Vagina (tissue), 2 donors: ENCODE measurements at regions not wholly inside any gene's neighbourhood (a gene's known extent, or its start where the extent isn't known, plus 50 kb on each side); places are given as distances from the start of the nearest gene placed in this dataset.

ENCODE experiments used
- POLR2A ChIP-seq, 2 donors: fragments of 450-650 bp; IDR thresholded peaks; one replicate each; pipeline ENCODE4 v1.6.1; 2017; ENCODE audit warnings: antibody characterized with exemption in 2 of 2, mild to moderate bottlenecking in 2 of 2, moderate library complexity in 2 of 2
- POLR2AphosphoS5 ChIP-seq, 2 donors: sonication (generic); formaldehyde crosslinking; IDR thresholded peaks; one replicate each; pipeline ENCODE4 v1.9.0; 2017; ENCODE audit warnings: antibody characterized with exemption in 2 of 2, mild to moderate bottlenecking in 2 of 2, low read depth in 1 of 2; ENCODE audit not compliant: insufficient read depth in 1 of 2
- TF ChIP-seq, protein P1 (sequence below), 3 experiments: fragments of 450-650 bp in 2 of 3; fragments of 200-600 bp in 1 of 3; sonication (generic) in 1 of 3; IDR thresholded peaks; one replicate each; pipeline ENCODE4 v1.5.1; 2017 to 2019; ENCODE audit warnings: antibody characterized with exemption in 3 of 3, mild to moderate bottlenecking in 2 of 3, moderate library complexity in 2 of 3

DNA sequence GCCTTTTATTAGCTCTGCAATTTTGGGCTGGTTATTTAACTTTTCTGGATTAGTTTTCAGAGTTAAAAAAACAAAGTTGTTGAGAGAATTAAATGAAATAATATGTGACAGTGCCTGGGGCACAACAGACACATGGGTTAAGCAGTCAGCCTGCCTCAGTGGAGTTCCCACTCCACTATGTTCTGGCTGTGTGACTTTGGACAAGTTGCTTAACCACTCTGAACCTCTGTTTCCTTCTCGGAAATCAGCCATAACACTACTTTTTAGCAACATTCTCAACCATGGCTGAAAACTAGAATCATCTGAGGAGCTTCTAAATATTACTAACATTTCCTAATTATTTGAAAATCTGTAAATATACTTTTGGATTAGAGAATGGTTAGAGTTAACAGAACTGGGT lies 56.5 kb upstream of the SLC6A11 start:
- TF ChIP-seq, protein P1, sequence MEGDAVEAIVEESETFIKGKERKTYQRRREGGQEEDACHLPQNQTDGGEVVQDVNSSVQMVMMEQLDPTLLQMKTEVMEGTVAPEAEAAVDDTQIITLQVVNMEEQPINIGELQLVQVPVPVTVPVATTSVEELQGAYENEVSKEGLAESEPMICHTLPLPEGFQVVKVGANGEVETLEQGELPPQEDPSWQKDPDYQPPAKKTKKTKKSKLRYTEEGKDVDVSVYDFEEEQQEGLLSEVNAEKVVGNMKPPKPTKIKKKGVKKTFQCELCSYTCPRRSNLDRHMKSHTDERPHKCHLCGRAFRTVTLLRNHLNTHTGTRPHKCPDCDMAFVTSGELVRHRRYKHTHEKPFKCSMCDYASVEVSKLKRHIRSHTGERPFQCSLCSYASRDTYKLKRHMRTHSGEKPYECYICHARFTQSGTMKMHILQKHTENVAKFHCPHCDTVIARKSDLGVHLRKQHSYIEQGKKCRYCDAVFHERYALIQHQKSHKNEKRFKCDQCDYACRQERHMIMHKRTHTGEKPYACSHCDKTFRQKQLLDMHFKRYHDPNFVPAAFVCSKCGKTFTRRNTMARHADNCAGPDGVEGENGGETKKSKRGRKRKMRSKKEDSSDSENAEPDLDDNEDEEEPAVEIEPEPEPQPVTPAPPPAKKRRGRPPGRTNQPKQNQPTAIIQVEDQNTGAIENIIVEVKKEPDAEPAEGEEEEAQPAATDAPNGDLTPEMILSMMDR (IDR thresholded peaks at IDR 0.05): no peak
- TF ChIP-seq POLR2AphosphoS5 (IDR thresholded peaks at IDR 0.05; ENCODE audit: insufficient read depth in 1 of 2, low read depth in 1 of 2) (no peak), POLR2A (IDR thresholded peaks at IDR 0.05) (no peak)
